Right atrium auricular region (tissue), 2 donors: ENCODE measurements at regions not wholly inside any gene's neighbourhood (a gene's known extent, or its start where the extent isn't known, plus 50 kb on each side); places are given as distances from the start of the nearest gene placed in this dataset.

Experiments
- DNase-seq: peaks from one replicate; pipeline ENCODE4 v3.0.0-alpha.2; 2019; ENCODE audit warnings: low spot score
- H3K27ac ChIP-seq, 2 donors: fragments of 200-600 bp; sonication (generic); 1 replicate in 1 of 2; 2 replicates in 1 of 2; pipeline ENCODE4 v1.5.1; 2016 to 2019
- H3K27me3 ChIP-seq, 2 donors: fragments of 200-600 bp; sonication (generic); one replicate each; pipeline versions ENCODE4 v1.5.1 to v1.6.0; 2017 to 2019
- H3K36me3 ChIP-seq: fragments of 200-600 bp; sonication (generic); one replicate; pipeline ENCODE4 v1.5.1; 2016
- H3K4me1 ChIP-seq, 2 donors: fragments of 200-600 bp; sonication (generic); one replicate each; pipeline versions ENCODE4 v1.5.1 to v1.6.0; 2017 to 2019
- H3K4me3 ChIP-seq, 2 donors: fragments of 200-600 bp; sonication (generic); 1 replicate in 1 of 2; 2 replicates in 1 of 2; pipeline ENCODE4 v1.5.1; 2017 to 2019; ENCODE audit warnings: mild to moderate bottlenecking in 1 of 2, moderate library complexity in 1 of 2
- H3K9me3 ChIP-seq, 2 donors: fragments of 200-600 bp; sonication (generic); one replicate each; pipeline ENCODE4 v1.5.1; 2019
- TF ChIP-seq, protein P1 (sequence below), 2 donors: fragments of 200-600 bp; sonication (generic); IDR thresholded peaks; one replicate each; pipeline ENCODE4 v1.5.1; 2019; ENCODE audit warnings: antibody characterized with exemption in 2 of 2

DNA sequence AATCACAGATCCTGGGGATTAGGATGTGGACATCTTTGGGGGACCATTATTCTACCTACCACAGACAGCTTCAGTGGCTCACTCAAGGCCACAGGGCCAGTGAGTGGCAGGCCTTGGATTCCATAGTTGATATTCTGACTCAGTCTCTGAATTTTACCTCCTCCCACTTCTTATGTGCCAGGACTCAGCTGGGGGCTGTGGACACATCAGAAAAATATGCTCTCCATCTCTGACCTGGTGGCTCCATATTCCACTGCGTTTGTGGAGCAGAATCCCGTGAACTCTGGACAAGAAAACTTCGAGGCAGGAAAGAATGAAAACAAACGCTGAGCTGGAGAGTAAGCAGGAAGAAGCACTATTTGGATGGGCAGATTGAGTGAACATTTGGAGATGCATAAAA, 301.8 kb upstream of the MAF start:
- DNase-seq: no peak
- H3K4me1 ChIP-seq: no peaks in the 10 kb centered on the region
- no peaks in the 10 kb centered on the region for H3K9me3 ChIP-seq
- TF ChIP-seq, protein P1, sequence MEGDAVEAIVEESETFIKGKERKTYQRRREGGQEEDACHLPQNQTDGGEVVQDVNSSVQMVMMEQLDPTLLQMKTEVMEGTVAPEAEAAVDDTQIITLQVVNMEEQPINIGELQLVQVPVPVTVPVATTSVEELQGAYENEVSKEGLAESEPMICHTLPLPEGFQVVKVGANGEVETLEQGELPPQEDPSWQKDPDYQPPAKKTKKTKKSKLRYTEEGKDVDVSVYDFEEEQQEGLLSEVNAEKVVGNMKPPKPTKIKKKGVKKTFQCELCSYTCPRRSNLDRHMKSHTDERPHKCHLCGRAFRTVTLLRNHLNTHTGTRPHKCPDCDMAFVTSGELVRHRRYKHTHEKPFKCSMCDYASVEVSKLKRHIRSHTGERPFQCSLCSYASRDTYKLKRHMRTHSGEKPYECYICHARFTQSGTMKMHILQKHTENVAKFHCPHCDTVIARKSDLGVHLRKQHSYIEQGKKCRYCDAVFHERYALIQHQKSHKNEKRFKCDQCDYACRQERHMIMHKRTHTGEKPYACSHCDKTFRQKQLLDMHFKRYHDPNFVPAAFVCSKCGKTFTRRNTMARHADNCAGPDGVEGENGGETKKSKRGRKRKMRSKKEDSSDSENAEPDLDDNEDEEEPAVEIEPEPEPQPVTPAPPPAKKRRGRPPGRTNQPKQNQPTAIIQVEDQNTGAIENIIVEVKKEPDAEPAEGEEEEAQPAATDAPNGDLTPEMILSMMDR (IDR thresholded peaks at IDR 0.05): no peak
- H3K27ac ChIP-seq: no peak overlapping the region
- no peaks in the 10 kb centered on the region for H3K27me3 ChIP-seq
- H3K36me3 ChIP-seq: no peaks in the 10 kb centered on the region
- H3K4me3 ChIP-seq: no peak overlapping the region

DNA sequence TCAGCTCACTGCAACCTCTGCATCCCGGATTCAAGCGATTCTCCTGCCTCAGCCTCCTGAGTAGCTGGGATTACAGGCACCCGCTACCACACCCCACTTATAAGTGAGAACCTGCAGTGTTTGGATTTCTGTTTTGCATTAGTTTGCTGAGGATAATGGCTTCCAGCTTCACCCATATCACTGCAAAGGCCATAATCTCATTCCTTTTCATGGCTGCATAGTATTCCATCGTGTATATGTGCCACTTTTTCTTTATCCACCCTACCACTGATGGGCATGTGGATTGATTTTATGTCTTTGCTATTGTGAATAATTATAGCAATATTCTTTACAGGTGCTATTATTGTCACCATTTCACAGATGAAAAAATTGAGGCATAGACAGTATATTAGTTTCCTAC, 301.0 kb upstream of the MAF start:
- H3K36me3 ChIP-seq: no peaks in the 10 kb centered on the region
- no peaks in the 10 kb centered on the region for H3K27me3 ChIP-seq
- no peak overlapping the region for H3K27ac ChIP-seq
- no peak for DNase-seq
- H3K4me3 ChIP-seq: no peak overlapping the region
- H3K4me1 ChIP-seq: no peaks in the 10 kb centered on the region
- no peaks in the 10 kb centered on the region for H3K9me3 ChIP-seq
- TF ChIP-seq, protein P1 (IDR thresholded peaks at IDR 0.05): no peak

DNA sequence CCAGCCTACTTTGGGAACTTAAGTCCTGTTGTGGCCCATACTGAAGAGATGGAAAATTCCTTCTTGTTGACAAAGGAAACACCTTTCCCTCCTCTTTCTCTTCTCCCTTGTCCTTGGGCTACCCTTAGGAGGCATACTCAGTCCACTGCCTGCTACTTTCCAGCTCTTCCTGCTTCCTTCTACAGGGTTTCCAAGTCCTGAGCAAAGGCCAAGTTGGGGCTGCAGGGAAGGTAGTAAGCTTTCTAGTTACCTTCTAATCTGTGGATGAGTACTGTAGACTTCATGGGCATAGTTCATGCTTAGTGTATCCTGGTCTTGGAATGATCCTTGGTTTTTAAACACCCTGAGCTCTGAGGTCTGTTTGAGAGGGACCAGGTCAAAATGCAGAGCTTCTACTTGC, 299.2 kb upstream of the MAF start:
- no peak for DNase-seq
- H3K4me1 ChIP-seq: no peaks in the 10 kb centered on the region
- no peak overlapping the region for H3K27ac ChIP-seq
- TF ChIP-seq, protein P1 (IDR thresholded peaks at IDR 0.05): no peak
- no peaks in the 10 kb centered on the region for H3K9me3 ChIP-seq
- no peaks in the 10 kb centered on the region for H3K27me3 ChIP-seq
- no peak overlapping the region for H3K4me3 ChIP-seq
- no peaks in the 10 kb centered on the region for H3K36me3 ChIP-seq

DNA sequence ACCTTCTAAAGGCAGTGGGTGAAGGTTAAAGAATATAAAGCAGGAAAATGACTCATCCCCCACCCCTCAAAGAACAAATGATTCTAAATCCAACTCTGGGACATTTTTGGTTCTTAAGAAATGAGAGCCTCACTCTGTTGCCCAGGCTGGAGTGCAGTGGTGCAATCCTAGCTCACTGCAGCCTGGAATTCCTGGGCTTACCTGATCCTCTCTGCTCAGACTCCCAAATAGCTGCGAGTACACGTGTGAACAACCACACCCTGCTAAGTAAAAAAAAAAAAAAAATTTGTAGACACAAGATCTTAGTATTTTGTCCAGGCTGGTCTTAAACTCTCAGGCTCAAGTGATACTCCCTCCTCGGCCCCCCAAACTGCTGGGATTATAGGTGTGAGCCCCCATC, 298.8 kb upstream of the MAF start:
- H3K36me3 ChIP-seq: no peaks in the 10 kb centered on the region

DNA sequence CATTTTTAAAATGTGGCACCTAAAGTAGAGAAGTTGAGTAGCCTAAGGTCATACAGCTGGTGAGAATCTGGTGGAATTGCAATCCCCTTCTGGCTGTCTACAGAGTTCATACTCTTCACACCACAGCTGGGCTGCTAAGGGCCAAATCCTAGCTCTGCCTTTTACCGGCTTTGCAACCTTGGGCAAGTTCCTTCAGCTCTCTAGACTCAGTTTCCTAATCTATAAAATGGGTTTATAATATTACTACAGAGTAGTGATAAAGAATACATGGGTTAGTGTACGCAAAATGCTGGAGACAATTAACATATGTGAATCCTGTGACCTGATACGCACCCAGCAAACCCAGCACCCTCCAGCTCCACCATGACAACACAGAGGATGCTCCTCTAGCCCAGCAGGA, 298.2 kb upstream of the MAF start:
- TF ChIP-seq, protein P1 (IDR thresholded peaks at IDR 0.05): no peak

More for the DNA sequence above, 298.8 kb upstream of the MAF start:
- H3K27me3 ChIP-seq: no peaks in the 10 kb centered on the region
- no peaks in the 10 kb centered on the region for H3K4me1 ChIP-seq
- TF ChIP-seq, protein P1 (IDR thresholded peaks at IDR 0.05): no peak
- H3K9me3 ChIP-seq: no peaks in the 10 kb centered on the region
- no peak overlapping the region for H3K4me3 ChIP-seq
- no peak for DNase-seq
- no peak overlapping the region for H3K27ac ChIP-seq

DNA sequence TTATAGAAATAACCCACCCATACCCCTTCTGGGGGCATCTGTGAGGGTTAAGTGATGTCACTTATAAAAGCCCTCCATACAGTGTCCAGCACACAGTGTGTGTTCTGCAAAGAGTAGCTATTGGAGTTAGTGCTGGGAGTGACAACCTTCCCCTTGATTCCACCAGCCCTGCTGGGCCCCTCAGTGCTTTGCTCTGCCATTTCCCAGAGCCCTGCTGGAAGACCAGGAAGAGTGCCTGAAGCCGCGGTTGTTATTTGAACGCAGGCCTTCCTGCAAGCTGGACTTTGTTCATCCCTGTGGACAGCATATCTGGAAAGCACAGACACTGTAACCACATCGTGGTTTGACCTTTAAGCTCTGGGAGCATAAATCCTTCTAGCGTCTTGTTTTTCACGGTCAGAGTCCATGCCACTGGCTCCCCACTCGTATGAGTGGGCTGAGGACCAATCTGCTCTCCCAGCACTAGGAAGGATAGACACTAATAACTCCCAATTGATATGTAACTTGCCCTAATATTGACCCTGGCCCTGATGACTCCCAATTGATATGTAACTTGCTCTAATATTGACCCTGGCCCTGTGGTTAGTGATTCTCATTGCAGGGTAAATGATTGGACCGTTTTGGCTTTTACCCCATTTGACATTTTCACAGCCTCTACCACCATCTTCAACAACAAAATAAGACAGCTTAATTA, 297.1 kb upstream of the MAF start:
- Histone ChIP-seq H3K4me3 (no peak overlapping the region), H3K4me1 (no peaks in the 10 kb centered on the region), H3K27ac (no peak overlapping the region), H3K9me3 (no peaks in the 10 kb centered on the region), H3K27me3 (no peaks in the 10 kb centered on the region), H3K36me3 (no peaks in the 10 kb centered on the region)
- TF ChIP-seq, protein P1 (IDR thresholded peaks at IDR 0.05): no peak
- no peak for DNase-seq

More for the DNA sequence above, 298.2 kb upstream of the MAF start:
- no peaks in the 10 kb centered on the region for H3K9me3 ChIP-seq
- H3K4me3 ChIP-seq: no peak overlapping the region
- no peak for DNase-seq
- no peak overlapping the region for H3K27ac ChIP-seq
- no peaks in the 10 kb centered on the region for H3K4me1 ChIP-seq
- no peaks in the 10 kb centered on the region for H3K27me3 ChIP-seq
- H3K36me3 ChIP-seq: no peaks in the 10 kb centered on the region
